Neural cell (in vitro differentiated cells): ENCODE measurements at regions not wholly inside any gene's neighbourhood (a gene's known extent, or its start where the extent isn't known, plus 50 kb on each side); places are given as distances from the start of the nearest gene placed in this dataset.

Experiments
- EP300 ChIP-seq: fragments of 450-650 bp; conservative IDR thresholded peaks from 2 replicates; pipeline ENCODE4 v1.6.1; 2014; ENCODE audit warnings: antibody characterized with exemption, mild to moderate bottlenecking, moderate library complexity; ENCODE audit not compliant: poor library complexity, severe bottlenecking
- EZH2 ChIP-seq: fragments of 200-600, 300-800 bp; shearing (Covaris generic), sonication (generic); IDR thresholded peaks from 2 replicates; pipeline ENCODE4 v1.6.1; 2014; ENCODE audit warnings: antibody characterized with exemption, low read length, borderline replicate concordance, mild to moderate bottlenecking; ENCODE audit not compliant: insufficient read depth, poor library complexity, severe bottlenecking
- POLR2AphosphoS5 ChIP-seq: IDR thresholded peaks from 2 replicates; pipeline ENCODE4 v1.6.1; 2012
- RAD21 ChIP-seq: fragments of 450-650 bp; conservative IDR thresholded peaks from 2 replicates; pipeline ENCODE4 v1.6.1; 2014; ENCODE audit warnings: antibody characterized with exemption, mild to moderate bottlenecking, moderate library complexity
- SMC3 ChIP-seq: fragments of 450-650 bp; conservative IDR thresholded peaks from 2 replicates; pipeline ENCODE4 v1.6.1; 2014; ENCODE audit warnings: antibody characterized with exemption, mild to moderate bottlenecking, moderate library complexity; ENCODE audit not compliant: poor library complexity
- TF ChIP-seq, protein P1 (sequence below): fragments of 450-650 bp; IDR thresholded peaks from 2 replicates; pipeline ENCODE4 v1.5.1; 2014; ENCODE audit warnings: antibody characterized with exemption, mild to moderate bottlenecking, moderate library complexity; ENCODE audit not compliant: poor library complexity, severe bottlenecking
- TF ChIP-seq, protein P2 (sequence below): IDR thresholded peaks from 2 replicates; pipeline ENCODE4 v1.6.1; 2012; ENCODE audit warnings: borderline replicate concordance

DNA sequence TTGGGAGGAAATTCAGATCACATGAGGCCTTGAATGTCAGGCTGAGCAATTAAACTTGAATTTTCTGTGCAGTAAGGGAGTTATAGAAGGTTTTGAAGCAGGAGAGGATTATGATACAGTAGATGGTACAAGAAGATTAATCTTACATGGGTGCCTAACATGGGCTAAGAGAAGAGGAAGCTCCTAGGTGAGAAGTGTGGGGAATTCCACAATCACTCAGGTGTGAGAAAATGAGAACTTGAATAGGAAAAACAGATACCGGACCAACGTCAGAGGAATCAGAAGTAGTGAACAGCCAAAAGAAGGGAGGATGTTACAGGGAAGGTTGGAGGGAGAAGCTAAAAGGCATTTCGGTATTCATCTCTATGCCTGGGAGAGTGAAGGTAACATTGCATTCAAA, 250.7 kb upstream of the SLC35B3 start:
- TF ChIP-seq, protein P1, sequence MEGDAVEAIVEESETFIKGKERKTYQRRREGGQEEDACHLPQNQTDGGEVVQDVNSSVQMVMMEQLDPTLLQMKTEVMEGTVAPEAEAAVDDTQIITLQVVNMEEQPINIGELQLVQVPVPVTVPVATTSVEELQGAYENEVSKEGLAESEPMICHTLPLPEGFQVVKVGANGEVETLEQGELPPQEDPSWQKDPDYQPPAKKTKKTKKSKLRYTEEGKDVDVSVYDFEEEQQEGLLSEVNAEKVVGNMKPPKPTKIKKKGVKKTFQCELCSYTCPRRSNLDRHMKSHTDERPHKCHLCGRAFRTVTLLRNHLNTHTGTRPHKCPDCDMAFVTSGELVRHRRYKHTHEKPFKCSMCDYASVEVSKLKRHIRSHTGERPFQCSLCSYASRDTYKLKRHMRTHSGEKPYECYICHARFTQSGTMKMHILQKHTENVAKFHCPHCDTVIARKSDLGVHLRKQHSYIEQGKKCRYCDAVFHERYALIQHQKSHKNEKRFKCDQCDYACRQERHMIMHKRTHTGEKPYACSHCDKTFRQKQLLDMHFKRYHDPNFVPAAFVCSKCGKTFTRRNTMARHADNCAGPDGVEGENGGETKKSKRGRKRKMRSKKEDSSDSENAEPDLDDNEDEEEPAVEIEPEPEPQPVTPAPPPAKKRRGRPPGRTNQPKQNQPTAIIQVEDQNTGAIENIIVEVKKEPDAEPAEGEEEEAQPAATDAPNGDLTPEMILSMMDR, result no peak
- TF ChIP-seq EZH2 (no peak), EP300 (no peak), POLR2AphosphoS5 (no peak), SMC3 (no peak), RAD21 (no peak)
- TF ChIP-seq, protein P2, sequence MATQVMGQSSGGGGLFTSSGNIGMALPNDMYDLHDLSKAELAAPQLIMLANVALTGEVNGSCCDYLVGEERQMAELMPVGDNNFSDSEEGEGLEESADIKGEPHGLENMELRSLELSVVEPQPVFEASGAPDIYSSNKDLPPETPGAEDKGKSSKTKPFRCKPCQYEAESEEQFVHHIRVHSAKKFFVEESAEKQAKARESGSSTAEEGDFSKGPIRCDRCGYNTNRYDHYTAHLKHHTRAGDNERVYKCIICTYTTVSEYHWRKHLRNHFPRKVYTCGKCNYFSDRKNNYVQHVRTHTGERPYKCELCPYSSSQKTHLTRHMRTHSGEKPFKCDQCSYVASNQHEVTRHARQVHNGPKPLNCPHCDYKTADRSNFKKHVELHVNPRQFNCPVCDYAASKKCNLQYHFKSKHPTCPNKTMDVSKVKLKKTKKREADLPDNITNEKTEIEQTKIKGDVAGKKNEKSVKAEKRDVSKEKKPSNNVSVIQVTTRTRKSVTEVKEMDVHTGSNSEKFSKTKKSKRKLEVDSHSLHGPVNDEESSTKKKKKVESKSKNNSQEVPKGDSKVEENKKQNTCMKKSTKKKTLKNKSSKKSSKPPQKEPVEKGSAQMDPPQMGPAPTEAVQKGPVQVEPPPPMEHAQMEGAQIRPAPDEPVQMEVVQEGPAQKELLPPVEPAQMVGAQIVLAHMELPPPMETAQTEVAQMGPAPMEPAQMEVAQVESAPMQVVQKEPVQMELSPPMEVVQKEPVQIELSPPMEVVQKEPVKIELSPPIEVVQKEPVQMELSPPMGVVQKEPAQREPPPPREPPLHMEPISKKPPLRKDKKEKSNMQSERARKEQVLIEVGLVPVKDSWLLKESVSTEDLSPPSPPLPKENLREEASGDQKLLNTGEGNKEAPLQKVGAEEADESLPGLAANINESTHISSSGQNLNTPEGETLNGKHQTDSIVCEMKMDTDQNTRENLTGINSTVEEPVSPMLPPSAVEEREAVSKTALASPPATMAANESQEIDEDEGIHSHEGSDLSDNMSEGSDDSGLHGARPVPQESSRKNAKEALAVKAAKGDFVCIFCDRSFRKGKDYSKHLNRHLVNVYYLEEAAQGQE, result no peak
